ENCODE measurements at regions not wholly inside any gene's neighbourhood (a gene's known extent, or its start where the extent isn't known, plus 50 kb on each side); places are given as distances from the start of the nearest gene placed in this dataset.

GRCh38 chr3:89562373-89562772 is 455.0 kb downstream of the EPHA3 start:
- TF ChIP-seq CTCF (IDR thresholded peaks at IDR 0.05; ENCODE audit: extremely low read depth in 1 of 2, insufficient read depth in 1 of 2, low read depth in 1 of 2, low read length in 2 of 2): no peak
- TF ChIP-seq POLR2A (IDR thresholded peaks at IDR 0.05; ENCODE audit: low read depth, low read length): no peak
- no peak for TF ChIP-seq EZH2 (IDR thresholded peaks at IDR 0.05; ENCODE audit: borderline replicate concordance, low read depth, low read length, severe bottlenecking)

Data from endothelial cell of umbilical vein (primary cell).